Lower lobe of right lung (tissue), 2 donors: ENCODE measurements at regions not wholly inside any gene's neighbourhood (a gene's known extent, or its start where the extent isn't known, plus 50 kb on each side); places are given as distances from the start of the nearest gene placed in this dataset.
A peak's percentile ranks its signal among the peaks of the same experiment; 100 is the strongest.

Source experiments
- ATAC-seq, 2 donors: fragments of 200-7000 bp; cut with Tn5 transposase; one replicate each; pipeline ENCODE4 v1.9.1; 2020 to 2022; ENCODE audit warnings: mild to moderate bottlenecking in 2 of 2, moderate library complexity in 2 of 2
- DNase-seq: peaks from one replicate; pipeline ENCODE4 v3.0.0-alpha.2; 2020
- H3K27ac ChIP-seq: fragments of 200-600 bp; one replicate; pipeline ENCODE4 v1.8.0; 2022
- H3K27me3 ChIP-seq: fragments of 200-600 bp; one replicate; pipeline ENCODE4 v1.8.0; 2022; ENCODE audit warnings: low read depth
- H3K36me3 ChIP-seq: fragments of 200-600 bp; one replicate; pipeline ENCODE4 v1.8.0; 2022; ENCODE audit warnings: mild to moderate bottlenecking
- H3K4me1 ChIP-seq: fragments of 200-600 bp; one replicate; pipeline ENCODE4 v1.8.0; 2022
- H3K4me3 ChIP-seq: fragments of 200-600 bp; one replicate; pipeline ENCODE4 v1.8.0; 2022; ENCODE audit warnings: mild to moderate bottlenecking
- H3K9me3 ChIP-seq: fragments of 200-600 bp; one replicate; pipeline ENCODE4 v1.8.0; 2022
- CTCF ChIP-seq: fragments of 200-600 bp; IDR thresholded peaks from one replicate; pipeline ENCODE4 v1.8.0; 2022; ENCODE audit warnings: antibody characterized with exemption, mild to moderate bottlenecking
- intact Hi-C: fragments of 100-400 bp; cut with DNase I; formaldehyde crosslinking; loops from one replicate; pipeline ENCODE4 v1.11.0; 2022
- donor health status: DM: no; HTN: yes; CAD: no; lungs with severe emphysema.

GRCh38 chr16:66199189-66199588 is 167.3 kb upstream of the CDH5 start:
- TF ChIP-seq CTCF = no peak
- no peaks in the 10 kb centered on the region for H3K27me3 ChIP-seq
- ATAC-seq (no peak), DNase-seq (no peak)
- no peak overlapping the region for H3K27ac ChIP-seq
- no peaks in the 10 kb centered on the region for H3K36me3 ChIP-seq
- intact Hi-C loops = no loop called here
- no peaks in the 10 kb centered on the region for H3K4me1 ChIP-seq
- H3K4me3 ChIP-seq = no peak overlapping the region
- H3K9me3 ChIP-seq = no peaks in the 10 kb centered on the region

- intact Hi-C loops = no loop called here
- no peak for TF ChIP-seq CTCF
- no peak for ATAC-seq
These were observed 167.8 kb upstream of the CDH5 start for GRCh38 chr16:66198641-66199040.

GRCh38 chr16:66197668-66198278 is 168.7 kb upstream of the CDH5 start:
- TF ChIP-seq CTCF = no peak
- H3K27ac ChIP-seq = no peak overlapping the region
- H3K4me1 ChIP-seq = no peaks in the 10 kb centered on the region
- peak; percentile 52 to 67 for ATAC-seq
- no peaks in the 10 kb centered on the region for H3K27me3 ChIP-seq
- no peak overlapping the region for H3K4me3 ChIP-seq
- DNase-seq = no peak
- no peaks in the 10 kb centered on the region for H3K36me3 ChIP-seq
- intact Hi-C loops = no loop called here
- no peaks in the 10 kb centered on the region for H3K9me3 ChIP-seq

More at GRCh38 chr16:66198641-66199040, 167.8 kb upstream of the CDH5 start:
- Histone ChIP-seq H3K27me3 (no peaks in the 10 kb centered on the region), H3K27ac (no peak overlapping the region), H3K4me1 (no peaks in the 10 kb centered on the region), H3K9me3 (no peaks in the 10 kb centered on the region), H3K4me3 (no peak overlapping the region), H3K36me3 (no peaks in the 10 kb centered on the region)
- DNase-seq = no peak

- Histone ChIP-seq H3K27ac (no peak overlapping the region), H3K36me3 (no peaks in the 10 kb centered on the region), H3K27me3 (no peaks in the 10 kb centered on the region), H3K4me1 (no peaks in the 10 kb centered on the region), H3K4me3 (no peak overlapping the region), H3K9me3 (no peaks in the 10 kb centered on the region)
- intact Hi-C loops = no loop called here
- ATAC-seq = no peak
- TF ChIP-seq CTCF = no peak
- DNase-seq = no peak
These were observed 169.7 kb upstream of the CDH5 start for GRCh38 chr16:66196770-66197169.

GRCh38 chr16:66194866-66195265 is 171.6 kb upstream of the CDH5 start:
- intact Hi-C loops = no loop called here
- H3K4me1 ChIP-seq = no peaks in the 10 kb centered on the region
- no peak for TF ChIP-seq CTCF
- no peak overlapping the region for H3K4me3 ChIP-seq
- no peak overlapping the region for H3K27ac ChIP-seq
- ATAC-seq (no peak), DNase-seq (no peak)
- H3K36me3 ChIP-seq = no peaks in the 10 kb centered on the region
- H3K27me3 ChIP-seq = no peaks in the 10 kb centered on the region
- no peaks in the 10 kb centered on the region for H3K9me3 ChIP-seq
